Bronchial epithelial cell (primary cell): ENCODE measurements at regions not wholly inside any gene's neighbourhood (a gene's known extent, or its start where the extent isn't known, plus 50 kb on each side); places are given as distances from the start of the nearest gene placed in this dataset.

Source experiments
- DNase-seq: peaks from one replicate; pipeline ENCODE4 v3.0.0-alpha.2; 2010; ENCODE audit warnings: low read depth
- FAIRE-seq: peaks from 2 replicates; lab custom pipeline; 2011; peaks lifted over from hg19 to GRCh38; lab: Jason Lieb, UNC
- H3K27me3 ChIP-seq: 2 replicates; pipeline ENCODE4 v1.5.1; 2011; ENCODE audit warnings: low read length; ENCODE audit not compliant: control insufficient read depth, insufficient read depth
- H3K36me3 ChIP-seq: 2 replicates; pipeline ENCODE4 v1.5.1; 2011; ENCODE audit warnings: low read length; ENCODE audit not compliant: control insufficient read depth, insufficient read depth
- H3K4me3 ChIP-seq: 2 replicates; pipeline ENCODE4 v1.5.1; 2011; ENCODE audit warnings: mild to moderate bottlenecking, low read depth, low read length, control low read depth
- CTCF ChIP-seq: IDR thresholded peaks from 2 replicates; pipeline ENCODE4 v1.5.1; 2011; ENCODE audit warnings: mild to moderate bottlenecking, moderate library complexity, low read length, control low read depth, inconsistent platforms; ENCODE audit not compliant: insufficient read depth, severe bottlenecking

GRCh38 chr12:115207216-115207915, 523.4 kb upstream of the TBX3 start:
- DNase-seq, result no peak
- Histone ChIP-seq H3K27me3 (no peaks in the 10 kb centered on the region), H3K36me3 (no peaks in the 10 kb centered on the region), H3K4me3 (no peak overlapping the region)
- no peak for TF ChIP-seq CTCF
- FAIRE-seq, result no peak

- H3K4me3 ChIP-seq, result no peak overlapping the region
- FAIRE-seq (no peak), DNase-seq (no peak)
Observed at GRCh38 chr12:115206801-115207200, 522.8 kb upstream of the TBX3 start.

GRCh38 chr12:115205755-115206308, 521.9 kb upstream of the TBX3 start:
- H3K27me3 ChIP-seq, result no peaks in the 10 kb centered on the region
- no peak for FAIRE-seq

More at GRCh38 chr12:115206801-115207200, 522.8 kb upstream of the TBX3 start:
- Histone ChIP-seq H3K27me3 (no peaks in the 10 kb centered on the region), H3K36me3 (no peaks in the 10 kb centered on the region)
- TF ChIP-seq CTCF, result no peak

DNA sequence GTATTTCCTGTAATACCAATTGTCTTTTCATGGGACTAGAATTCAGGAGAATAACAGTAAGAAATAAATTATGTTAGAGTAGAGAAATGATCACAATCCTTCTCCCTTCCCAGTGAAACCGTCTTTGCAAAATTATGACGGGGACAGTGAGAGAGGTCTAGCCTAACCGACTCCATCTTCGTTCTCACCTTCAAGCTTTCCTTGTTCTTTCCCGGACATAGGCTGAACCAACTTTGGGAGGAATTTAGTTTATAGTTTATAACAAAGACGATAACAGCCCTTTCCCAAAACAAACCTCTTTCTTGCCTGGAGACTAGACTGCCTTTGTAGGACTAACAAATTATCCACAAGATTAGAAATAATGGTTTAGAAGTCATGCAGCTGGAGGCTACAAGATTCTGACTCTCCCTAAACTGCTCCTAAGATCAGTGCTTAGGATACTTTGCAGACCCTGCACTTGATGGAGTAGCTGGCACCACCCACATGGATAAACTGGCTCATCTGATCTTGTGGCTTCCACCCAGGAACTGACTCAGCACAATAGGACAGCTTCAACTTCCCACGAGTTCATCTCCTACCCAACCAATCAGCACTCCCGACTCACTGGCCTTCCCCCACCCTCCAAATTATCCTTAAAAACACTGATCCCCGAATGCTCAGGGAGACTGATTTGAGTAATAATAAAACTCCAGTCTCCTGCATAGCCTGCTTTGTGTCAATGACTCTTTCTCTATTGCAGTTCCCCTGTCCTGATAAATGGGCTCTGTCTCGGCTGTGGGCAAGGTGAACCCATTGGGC, 521.2 kb upstream of the TBX3 start:
- no peak overlapping the region for H3K4me3 ChIP-seq
- no peaks in the 10 kb centered on the region for H3K36me3 ChIP-seq
- H3K27me3 ChIP-seq, result no peaks in the 10 kb centered on the region
- DNase-seq, result peak; percentile 25
- TF ChIP-seq CTCF, result no peak
- no peak for FAIRE-seq

More at GRCh38 chr12:115205755-115206308, 521.9 kb upstream of the TBX3 start:
- H3K36me3 ChIP-seq, result no peaks in the 10 kb centered on the region
- no peak for DNase-seq
- no peak overlapping the region for H3K4me3 ChIP-seq
- no peak for TF ChIP-seq CTCF

DNA sequence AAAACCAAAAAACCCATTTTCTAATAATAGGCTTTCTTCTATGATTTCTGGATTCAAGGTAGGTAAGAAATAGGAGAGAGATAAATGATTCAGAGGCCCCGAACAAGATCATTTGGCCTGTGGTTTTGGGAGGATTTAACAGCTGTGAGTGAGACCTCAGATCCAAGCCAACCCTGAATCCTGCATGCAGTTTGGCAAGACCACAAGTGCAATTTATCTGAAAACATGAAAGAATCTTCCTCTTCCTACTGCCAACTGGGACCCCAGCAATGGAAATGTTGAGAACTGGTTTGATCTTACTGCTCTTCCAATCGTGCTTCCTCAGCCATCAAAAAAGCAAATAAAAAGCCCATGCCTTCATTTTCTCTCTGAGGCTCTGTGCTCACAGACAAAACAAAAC, 519.7 kb upstream of the TBX3 start:
- no peaks in the 10 kb centered on the region for H3K36me3 ChIP-seq
- no peak for DNase-seq
- H3K4me3 ChIP-seq, result no peak overlapping the region
- no peaks in the 10 kb centered on the region for H3K27me3 ChIP-seq
- no peak for TF ChIP-seq CTCF
- FAIRE-seq, result no peak
